Mononuclear cell (primary cell): ENCODE measurements at regions not wholly inside any gene's neighbourhood (a gene's known extent, or its start where the extent isn't known, plus 50 kb on each side); places are given as distances from the start of the nearest gene placed in this dataset.

Experiments
- H3K27me3 ChIP-seq: 2 replicates; pipeline ENCODE4 v1.6.0; 2011; ENCODE audit warnings: low read length, control low read depth; ENCODE audit not compliant: insufficient read depth
- H3K4me1 ChIP-seq: 2 replicates; pipeline ENCODE4 v1.5.1; 2011; ENCODE audit warnings: mild to moderate bottlenecking, low read length, control low read depth; ENCODE audit not compliant: insufficient read depth
- H3K4me3 ChIP-seq: 2 replicates; pipeline ENCODE4 v1.5.1; 2011; ENCODE audit warnings: mild to moderate bottlenecking, low read length, moderate library complexity
- H3K9me3 ChIP-seq: 2 replicates; pipeline ENCODE4 v1.5.1; 2011; ENCODE audit warnings: low read depth, mild to moderate bottlenecking, control low read depth, low read length

- peaks cover 2% of the 10 kb centered on the region for H3K27me3 ChIP-seq
- no peak overlapping the region for H3K4me3 ChIP-seq
- H3K4me1 ChIP-seq = peaks cover 37% of the 10 kb centered on the region
- no peaks in the 10 kb centered on the region for H3K9me3 ChIP-seq
Observed at GRCh38 chr15:96586901-96587300, 256.4 kb downstream of the NR2F2 start.

DNA sequence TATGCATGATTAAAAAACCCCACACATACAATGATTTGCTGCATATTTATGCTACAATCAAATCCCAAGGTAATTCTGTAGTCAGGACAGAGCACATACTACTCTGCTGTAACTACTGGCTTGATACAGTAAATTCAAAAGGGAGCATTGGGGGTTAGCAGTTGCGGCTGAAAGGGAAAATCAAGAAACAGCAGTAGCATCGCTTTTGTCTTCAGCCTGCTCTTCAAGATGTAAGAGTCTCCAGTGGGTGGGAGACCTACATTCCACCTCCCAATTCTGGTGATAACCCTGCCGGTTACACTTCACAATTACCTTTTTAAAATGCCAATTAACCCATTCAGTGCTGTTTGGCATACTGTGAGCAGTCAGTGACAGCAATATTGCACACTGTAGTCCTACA, 259.4 kb downstream of the NR2F2 start:
- H3K4me3 ChIP-seq = no peak overlapping the region
- H3K27me3 ChIP-seq = peaks cover 13% of the 10 kb centered on the region
- no peaks in the 10 kb centered on the region for H3K9me3 ChIP-seq
- H3K4me1 ChIP-seq = peaks cover 27% of the 10 kb centered on the region

- Histone ChIP-seq H3K9me3 (no peaks in the 10 kb centered on the region), H3K4me1 (no peaks in the 10 kb centered on the region), H3K4me3 (no peak overlapping the region), H3K27me3 (peaks cover 17% of the 10 kb centered on the region)
Observed at GRCh38 chr15:96593735-96594134, 263.2 kb downstream of the NR2F2 start.

DNA sequence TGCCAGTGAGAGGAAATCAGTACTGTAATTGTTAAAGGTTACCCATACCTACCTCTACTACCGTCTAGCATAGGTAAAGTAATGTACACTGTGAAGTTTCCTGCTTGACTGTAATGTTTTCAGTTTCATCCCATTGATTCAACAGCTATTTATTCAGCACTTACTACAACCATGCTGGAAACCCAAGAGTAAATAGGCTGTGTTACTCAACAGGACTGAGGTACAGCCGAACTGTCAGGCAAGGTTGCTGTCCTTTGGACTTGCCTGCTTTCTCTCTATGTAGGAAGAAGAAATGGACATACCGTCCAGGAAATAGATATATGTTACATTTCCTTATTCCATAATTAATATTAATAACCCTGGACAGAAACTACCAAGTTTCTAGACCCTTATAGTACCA, 265.5 kb downstream of the NR2F2 start:
- H3K4me3 ChIP-seq = no peak overlapping the region
- no peaks in the 10 kb centered on the region for H3K4me1 ChIP-seq
- peaks cover 20% of the 10 kb centered on the region for H3K27me3 ChIP-seq
- H3K9me3 ChIP-seq = no peaks in the 10 kb centered on the region

GRCh38 chr15:96598514-96598913, 268.0 kb downstream of the NR2F2 start:
- Histone ChIP-seq H3K4me1 (no peaks in the 10 kb centered on the region), H3K27me3 (peaks cover 14% of the 10 kb centered on the region), H3K4me3 (no peak overlapping the region)

DNA sequence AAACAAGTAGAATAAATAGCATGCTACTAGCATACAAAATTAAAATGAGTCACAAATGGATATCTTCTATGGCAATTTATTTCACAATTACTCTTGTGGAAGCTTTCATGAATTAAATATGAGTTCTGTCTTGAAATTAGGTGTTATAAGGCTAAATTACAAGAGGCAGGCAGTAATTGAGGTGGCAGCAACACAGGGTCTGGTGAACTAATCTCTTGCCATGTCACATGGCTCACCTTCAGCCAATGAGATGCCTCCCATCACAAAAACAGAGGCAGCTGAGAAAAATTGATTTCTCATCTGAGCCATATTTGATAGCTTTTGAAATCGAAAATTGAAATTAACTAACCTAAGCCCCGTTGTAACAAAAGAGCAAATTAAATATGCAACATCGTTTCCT, 268.8 kb downstream of the NR2F2 start:
- Histone ChIP-seq H3K27me3 (peaks cover 10% of the 10 kb centered on the region), H3K4me1 (no peaks in the 10 kb centered on the region), H3K4me3 (no peak overlapping the region), H3K9me3 (no peaks in the 10 kb centered on the region)

More at GRCh38 chr15:96598514-96598913, 268.0 kb downstream of the NR2F2 start:
- H3K9me3 ChIP-seq = no peaks in the 10 kb centered on the region

GRCh38 chr15:96600350-96600749, 269.9 kb downstream of the NR2F2 start:
- Histone ChIP-seq H3K4me3 (no peak overlapping the region), H3K9me3 (no peaks in the 10 kb centered on the region)

DNA sequence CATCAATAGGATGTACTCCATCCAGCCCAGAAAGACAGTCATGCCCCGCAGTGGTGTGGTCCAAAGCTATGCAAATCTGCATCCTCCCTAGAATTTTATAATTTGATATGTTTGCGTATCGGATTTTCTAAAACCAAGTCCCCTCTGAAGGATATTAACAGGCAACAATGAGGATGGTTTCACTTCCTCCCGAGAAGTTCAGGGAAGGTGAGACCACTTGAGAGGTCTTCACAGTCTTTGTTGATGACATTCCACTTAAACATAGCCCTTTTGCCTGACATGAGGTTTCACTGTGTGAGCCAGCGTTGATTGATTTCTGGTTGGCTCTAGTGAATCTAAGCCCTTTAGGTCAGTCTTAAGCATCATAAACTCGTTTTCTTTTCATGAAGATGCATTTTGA, 276.1 kb downstream of the NR2F2 start:
- Histone ChIP-seq H3K4me3 (no peak overlapping the region), H3K27me3 (no peaks in the 10 kb centered on the region), H3K9me3 (no peaks in the 10 kb centered on the region), H3K4me1 (no peaks in the 10 kb centered on the region)

More at GRCh38 chr15:96600350-96600749, 269.9 kb downstream of the NR2F2 start:
- Histone ChIP-seq H3K27me3 (peaks cover 7% of the 10 kb centered on the region), H3K4me1 (no peaks in the 10 kb centered on the region)

DNA sequence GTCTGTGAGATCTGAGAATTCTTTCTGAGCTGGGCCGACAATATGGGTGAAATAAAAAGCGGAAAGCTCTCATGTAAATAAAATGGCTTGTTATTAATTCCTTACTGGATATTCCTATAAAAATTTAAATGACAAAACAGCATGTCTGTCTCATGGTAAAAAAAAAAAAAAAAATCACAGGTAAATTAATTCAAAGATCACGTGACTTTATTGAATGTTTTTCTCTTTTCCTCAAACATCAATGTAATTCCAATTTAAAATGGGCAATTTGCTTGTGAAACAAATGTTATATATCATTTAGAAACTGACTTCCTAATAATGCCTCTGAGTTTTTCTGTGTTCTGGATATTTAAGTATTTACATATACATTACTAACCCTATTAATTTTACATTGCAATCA, 280.3 kb downstream of the NR2F2 start:
- no peaks in the 10 kb centered on the region for H3K27me3 ChIP-seq
- no peak overlapping the region for H3K4me3 ChIP-seq
- peaks cover 4% of the 10 kb centered on the region for H3K9me3 ChIP-seq
- no peaks in the 10 kb centered on the region for H3K4me1 ChIP-seq

GRCh38 chr15:96612917-96613316, 282.4 kb downstream of the NR2F2 start:
- no peaks in the 10 kb centered on the region for H3K4me1 ChIP-seq
- no peak overlapping the region for H3K4me3 ChIP-seq
- peaks cover 4% of the 10 kb centered on the region for H3K9me3 ChIP-seq
- H3K27me3 ChIP-seq = no peaks in the 10 kb centered on the region

- Histone ChIP-seq H3K27me3 (no peaks in the 10 kb centered on the region), H3K4me1 (no peaks in the 10 kb centered on the region), H3K9me3 (no peaks in the 10 kb centered on the region), H3K4me3 (no peak overlapping the region)
Observed at GRCh38 chr15:96619174-96619573, 288.7 kb downstream of the NR2F2 start.

DNA sequence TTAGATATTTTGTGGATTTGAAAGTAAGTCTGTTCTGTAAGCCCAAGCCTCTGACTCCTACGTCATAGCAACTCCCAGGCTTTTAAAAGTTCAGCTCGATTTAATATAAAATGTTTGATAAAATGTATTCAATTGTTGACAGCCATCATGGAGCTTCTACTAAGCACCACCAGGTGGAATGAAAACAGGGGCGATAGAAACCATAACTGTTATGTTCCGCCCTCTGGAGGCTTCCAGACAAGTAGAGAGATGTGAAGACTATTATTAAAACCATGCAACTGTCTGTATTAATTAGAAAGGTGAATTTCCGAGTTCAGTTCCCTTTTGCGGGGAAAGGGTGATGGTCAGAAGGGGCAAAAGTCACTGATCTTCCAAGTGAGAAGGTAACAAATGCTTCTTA, 292.2 kb downstream of the NR2F2 start:
- Histone ChIP-seq H3K27me3 (no peaks in the 10 kb centered on the region), H3K9me3 (no peaks in the 10 kb centered on the region), H3K4me1 (no peaks in the 10 kb centered on the region), H3K4me3 (no peak overlapping the region)

DNA sequence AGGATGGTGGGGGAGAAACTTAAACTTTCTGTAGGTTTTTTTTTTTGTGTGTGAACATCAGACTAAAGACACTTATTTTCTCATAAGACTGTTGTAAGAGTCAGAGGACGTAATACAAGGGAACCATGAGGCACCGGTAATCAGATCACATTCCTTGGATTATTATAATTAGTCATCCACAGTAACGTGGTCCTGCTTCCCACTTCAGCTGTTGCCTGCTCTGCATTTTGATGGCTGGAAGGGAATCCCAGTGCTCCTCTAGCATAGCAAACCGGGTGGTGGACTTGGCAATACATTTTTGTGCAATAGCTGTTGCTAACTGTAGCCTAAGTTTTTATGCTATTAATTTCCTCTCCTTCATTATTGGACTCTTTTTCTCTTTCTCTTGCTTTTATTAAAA, 294.8 kb downstream of the NR2F2 start:
- no peaks in the 10 kb centered on the region for H3K4me1 ChIP-seq
- H3K9me3 ChIP-seq = no peaks in the 10 kb centered on the region
- H3K27me3 ChIP-seq = no peaks in the 10 kb centered on the region
- no peak overlapping the region for H3K4me3 ChIP-seq

- Histone ChIP-seq H3K27me3 (no peaks in the 10 kb centered on the region), H3K4me1 (no peaks in the 10 kb centered on the region), H3K4me3 (no peak overlapping the region), H3K9me3 (no peaks in the 10 kb centered on the region)
Observed at GRCh38 chr15:96627031-96627568, 296.6 kb downstream of the NR2F2 start.

GRCh38 chr15:96629511-96629910, 299.0 kb downstream of the NR2F2 start:
- Histone ChIP-seq H3K27me3 (no peaks in the 10 kb centered on the region), H3K9me3 (no peaks in the 10 kb centered on the region), H3K4me3 (no peak overlapping the region), H3K4me1 (no peaks in the 10 kb centered on the region)

DNA sequence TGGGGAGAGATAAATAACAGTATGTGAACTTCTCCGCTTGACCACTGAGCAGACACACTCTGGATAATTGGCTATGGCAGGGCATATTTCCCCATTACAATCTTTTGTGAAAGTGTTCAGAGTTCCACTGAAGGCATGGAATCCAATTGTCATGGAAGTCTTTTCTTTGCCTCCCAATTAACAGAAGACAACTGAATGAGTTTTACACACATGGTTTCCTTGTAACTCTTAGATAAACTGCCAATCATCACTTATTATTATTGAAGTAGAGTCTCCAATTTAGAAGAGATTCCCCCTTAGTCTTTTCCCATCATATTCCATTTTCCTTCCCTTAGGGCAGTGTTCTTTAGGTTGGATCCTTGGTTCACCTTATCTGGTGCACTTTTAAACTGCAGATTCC, 308.3 kb downstream of the NR2F2 start:
- Histone ChIP-seq H3K4me3 (no peak overlapping the region), H3K27me3 (no peaks in the 10 kb centered on the region), H3K4me1 (no peaks in the 10 kb centered on the region), H3K9me3 (no peaks in the 10 kb centered on the region)
